ENCODE measurements at regions not wholly inside any gene's neighbourhood (a gene's known extent, or its start where the extent isn't known, plus 50 kb on each side); places are given as distances from the start of the nearest gene placed in this dataset.

GRCh38 chr9:89896806-89897340 is 292.1 kb downstream of the GADD45G start:
- TF ChIP-seq PBX3 (IDR thresholded peaks at IDR 0.05) (no peak), CTCF (IDR thresholded peaks at IDR 0.05) (no peak), GABPA (IDR thresholded peaks at IDR 0.05; ENCODE audit: low read depth) (no peak), TAF1 (IDR thresholded peaks at IDR 0.05; ENCODE audit: borderline replicate concordance, low read depth, low read length) (no peak), RFX5 (IDR thresholded peaks at IDR 0.05; ENCODE audit: low read length) (no peak), FOXM1 (IDR thresholded peaks at IDR 0.05; ENCODE audit: low read depth) (no peak), EP300 (IDR thresholded peaks at IDR 0.05; ENCODE audit: borderline replicate concordance in 1 of 2, low read depth in 1 of 2, low read length in 1 of 2) (no peak), NFIC (IDR thresholded peaks at IDR 0.05; ENCODE audit: borderline replicate concordance) (no peak), CHD2 (IDR thresholded peaks at IDR 0.05; ENCODE audit: low read length, partially characterized antibody) (no peak), USF2 (IDR thresholded peaks at IDR 0.05; ENCODE audit: borderline replicate concordance, low read depth, low read length) (no peak), FOXJ3 (CRISPR knock-in tag; IDR thresholded peaks at IDR 0.05) (no peak), EZH2phosphoT487 (IDR thresholded peaks at IDR 0.05; ENCODE audit: borderline replicate concordance, low read depth) (no peak), REST (IDR thresholded peaks at IDR 0.05; ENCODE audit: low read depth, low read length) (no peak), SMC3 (IDR thresholded peaks at IDR 0.05; ENCODE audit: low read depth, low read length) (no peak), RCOR1 (IDR thresholded peaks at IDR 0.05; ENCODE audit: low read length) (no peak)

More at GRCh38 chr9:89896806-89897340, 292.1 kb downstream of the GADD45G start:
- no peak for DNase-seq
- POLR2A ChIA-PET: no interaction called here
- no peaks in the 10 kb centered on the region for H4K20me1 ChIP-seq (ENCODE audit: insufficient read depth)
- H3K27me3 ChIP-seq (ENCODE audit: insufficient read depth): no peaks in the 10 kb centered on the region
- no peaks in the 10 kb centered on the region for H3K36me3 ChIP-seq (replicated peaks in 1 of 2; ENCODE audit: control insufficient read depth in 1 of 2, insufficient read depth in 2 of 2, low read length in 1 of 2)
- no peak overlapping the region for H2AFZ ChIP-seq (ENCODE audit: low read depth)
- no peak overlapping the region for H3K4me2 ChIP-seq
- H3K9me3 ChIP-seq: no peaks in the 10 kb centered on the region
- no peak overlapping the region for H3K9ac ChIP-seq
- H3K4me3 ChIP-seq (ENCODE audit: low read depth in 2 of 2, low read length in 1 of 2): no peak overlapping the region
- H3K4me1 ChIP-seq (ENCODE audit: control insufficient read depth in 1 of 2, insufficient read depth in 2 of 2, low read depth in 1 of 2, low read length in 1 of 2): peaks cover 0 to 1% of the 10 kb centered on the region in 2 experiments; a peak in 1 of 4 replicates
- H3K9me2 ChIP-seq: no peaks in the 10 kb centered on the region
- CTCF ChIA-PET: interaction anchor here (0.9 kb wide), 1 partner anchor 9 kb away, joined by 3 read pairs; no protein-coding TSS in a partner anchor
- no peaks in the 10 kb centered on the region for H3K79me2 ChIP-seq (ENCODE audit: insufficient read depth)
- no peak overlapping the region for H3K27ac ChIP-seq (ENCODE audit: low read depth in 2 of 2, low read length in 1 of 2)
- WGBS (ENCODE audit: low lambda C conversion rate): 10% methylated on average over 5 of the region's 5 CpGs
- H3F3A ChIP-seq (replicated peaks; ENCODE audit: insufficient read depth): no peaks in the 10 kb centered on the region

Measured in SK-N-SH (cell line).